ENCODE measurements at regions not wholly inside any gene's neighbourhood (a gene's known extent, or its start where the extent isn't known, plus 50 kb on each side); places are given as distances from the start of the nearest gene placed in this dataset.

- no peak for DNase-seq
Measured at GRCh38 chr15:93296759-93297500, 207.9 kb upstream of the RGMA start.

- DNase-seq: no peak
Measured at GRCh38 chr15:93294896-93295295, 205.9 kb upstream of the RGMA start.

- no peak for DNase-seq
Measured at GRCh38 chr15:93294066-93294465, 205.1 kb upstream of the RGMA start.

GRCh38 chr15:93291380-93291779 is 202.4 kb upstream of the RGMA start:
- DNase-seq: no peak

- DNase-seq: no peak
Measured at GRCh38 chr15:93290618-93290946, 201.6 kb upstream of the RGMA start.

GRCh38 chr15:93289941-93290617 is 201.1 kb upstream of the RGMA start:
- DNase-seq: no peak

- no peak for DNase-seq
Measured at GRCh38 chr15:93288728-93289294, 199.8 kb upstream of the RGMA start.

- no peak for DNase-seq
Measured at GRCh38 chr15:93286446-93286845, 197.4 kb upstream of the RGMA start.

GRCh38 chr15:93283854-93284253 is 194.8 kb upstream of the RGMA start:
- no peak for DNase-seq

- DNase-seq: no peak
Measured at GRCh38 chr15:93282808-93283207, 193.8 kb upstream of the RGMA start.

GRCh38 chr15:93278783-93279182 is 189.8 kb upstream of the RGMA start:
- DNase-seq: no peak

GRCh38 chr15:93278006-93278405 is 189.0 kb upstream of the RGMA start:
- DNase-seq: no peak

- no peak for DNase-seq
Measured at GRCh38 chr15:93274257-93274656, 185.2 kb upstream of the RGMA start.

GRCh38 chr15:93271871-93272270 is 182.9 kb upstream of the RGMA start:
- no peak for DNase-seq

GRCh38 chr15:93270937-93271467 is 182.0 kb upstream of the RGMA start:
- DNase-seq: no peak

- DNase-seq: no peak
Measured at GRCh38 chr15:93268066-93268465, 179.1 kb upstream of the RGMA start.

GRCh38 chr15:93266291-93266690 is 177.3 kb upstream of the RGMA start:
- no peak for DNase-seq

- no peak for DNase-seq
Measured at GRCh38 chr15:93265111-93265556, 176.1 kb upstream of the RGMA start.

- no peak for DNase-seq
Measured at GRCh38 chr15:93261845-93262244, 172.8 kb upstream of the RGMA start.

- DNase-seq: no peak
Measured at GRCh38 chr15:93257920-93258319, 168.9 kb upstream of the RGMA start.

GRCh38 chr15:93253681-93254080 is 164.7 kb upstream of the RGMA start:
- DNase-seq: no peak

- DNase-seq: no peak
Measured at GRCh38 chr15:93252780-93253179, 163.8 kb upstream of the RGMA start.

- no peak for DNase-seq
Measured at GRCh38 chr15:93250950-93251349, 161.9 kb upstream of the RGMA start.

- no peak for DNase-seq
Measured at GRCh38 chr15:93250209-93250608, 161.2 kb upstream of the RGMA start.
